ENCODE measurements at regions not wholly inside any gene's neighbourhood (a gene's known extent, or its start where the extent isn't known, plus 50 kb on each side); places are given as distances from the start of the nearest gene placed in this dataset.

DNA sequence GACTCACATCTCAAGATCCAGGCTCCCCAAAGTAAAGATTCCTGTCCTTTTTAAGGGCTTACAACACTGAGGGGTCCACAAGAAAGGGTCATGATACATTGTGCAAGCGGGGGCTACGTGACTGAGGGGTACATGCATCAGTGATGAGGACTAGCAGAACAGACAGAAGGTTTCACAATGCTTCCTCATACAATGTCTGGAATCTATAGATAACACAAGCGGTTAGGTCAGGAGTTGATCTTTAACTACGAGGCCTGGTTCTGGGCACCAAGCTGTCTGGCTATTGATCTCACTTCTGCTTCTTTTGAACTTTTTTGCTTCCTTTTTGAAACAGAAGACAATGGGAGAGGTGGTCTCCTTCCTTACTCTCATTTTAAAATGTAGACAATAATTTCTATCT is 718.6 kb downstream of the AMY1C start (continued):
- TF ChIP-seq, protein P1, sequence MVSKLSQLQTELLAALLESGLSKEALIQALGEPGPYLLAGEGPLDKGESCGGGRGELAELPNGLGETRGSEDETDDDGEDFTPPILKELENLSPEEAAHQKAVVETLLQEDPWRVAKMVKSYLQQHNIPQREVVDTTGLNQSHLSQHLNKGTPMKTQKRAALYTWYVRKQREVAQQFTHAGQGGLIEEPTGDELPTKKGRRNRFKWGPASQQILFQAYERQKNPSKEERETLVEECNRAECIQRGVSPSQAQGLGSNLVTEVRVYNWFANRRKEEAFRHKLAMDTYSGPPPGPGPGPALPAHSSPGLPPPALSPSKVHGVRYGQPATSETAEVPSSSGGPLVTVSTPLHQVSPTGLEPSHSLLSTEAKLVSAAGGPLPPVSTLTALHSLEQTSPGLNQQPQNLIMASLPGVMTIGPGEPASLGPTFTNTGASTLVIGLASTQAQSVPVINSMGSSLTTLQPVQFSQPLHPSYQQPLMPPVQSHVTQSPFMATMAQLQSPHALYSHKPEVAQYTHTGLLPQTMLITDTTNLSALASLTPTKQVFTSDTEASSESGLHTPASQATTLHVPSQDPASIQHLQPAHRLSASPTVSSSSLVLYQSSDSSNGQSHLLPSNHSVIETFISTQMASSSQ (IDR thresholded peaks at IDR 0.05; ENCODE audit: low read depth): peak; percentile 59; the same call in 1 of the 2 replicates
- TF ChIP-seq, protein P1 (CRISPR knock-in tag; IDR thresholded peaks at IDR 0.05; ENCODE audit: borderline replicate concordance): peak; percentile 64; the same call in 1 of the 2 replicates
- TF ChIP-seq SOX13 (IDR thresholded peaks at IDR 0.05): no peak
- TF ChIP-seq SOX13 (CRISPR knock-in tag; conservative IDR thresholded peaks at IDR 0.05 in 1 of 2, IDR thresholded peaks at IDR 0.05 in 1 of 2): peak in 1 of 2 experiments; percentile 49; a peak in 1 of 4 replicates
- TF ChIP-seq AHDC1 (CRISPR knock-in tag; IDR thresholded peaks at IDR 0.05; ENCODE audit: borderline replicate concordance): 0 out of 2 replicates have a peak, but pooled peaks have one; percentile 26
- TF ChIP-seq SKI (IDR thresholded peaks at IDR 0.05; ENCODE audit: partially characterized antibody): peak; percentile 9
- no peak for TF ChIP-seq ARNT2 (CRISPR knock-in tag; IDR thresholded peaks at IDR 0.05; ENCODE audit: low read depth)
- TF ChIP-seq GLI4 (CRISPR knock-in tag; IDR thresholded peaks at IDR 0.05; ENCODE audit: borderline replicate concordance): no peak
- TF ChIP-seq KMT2B (CRISPR knock-in tag; IDR thresholded peaks at IDR 0.05): 0 out of 2 replicates have a peak, but pooled peaks have one; percentile 27
